ENCODE measurements at regions not wholly inside any gene's neighbourhood (a gene's known extent, or its start where the extent isn't known, plus 50 kb on each side); places are given as distances from the start of the nearest gene placed in this dataset.

- peaks cover 3% of the 10 kb centered on the region for H3K36me3 Mint-ChIP-seq (ENCODE audit: unreplicated experiment)
- DNase-seq, result no peak
- TF ChIP-seq CTCF (IDR thresholded peaks at IDR 0.05; ENCODE audit: partially characterized antibody, unreplicated experiment), result no peak
- H3K4me3 Mint-ChIP-seq (ENCODE audit: unreplicated experiment), result no peak overlapping the region
- peaks cover 6% of the 10 kb centered on the region for H3K4me1 Mint-ChIP-seq (ENCODE audit: low read depth, unreplicated experiment)
- H3K27me3 Mint-ChIP-seq (ENCODE audit: unreplicated experiment), result no peaks in the 10 kb centered on the region
- H3K27ac Mint-ChIP-seq (ENCODE audit: unreplicated experiment), result no peak overlapping the region
- peaks cover 1% of the 10 kb centered on the region for H3K9me3 Mint-ChIP-seq (ENCODE audit: unreplicated experiment)
Measured at GRCh38 chr1:112317611-112318062, 78.4 kb upstream of the CTTNBP2NL start.

GRCh38 chr1:112318263-112318662, 77.8 kb upstream of the CTTNBP2NL start:
- H3K4me3 Mint-ChIP-seq (ENCODE audit: unreplicated experiment), result no peak overlapping the region
- TF ChIP-seq CTCF (IDR thresholded peaks at IDR 0.05; ENCODE audit: partially characterized antibody, unreplicated experiment), result no peak
- no peaks in the 10 kb centered on the region for H3K27me3 Mint-ChIP-seq (ENCODE audit: unreplicated experiment)
- H3K27ac Mint-ChIP-seq (ENCODE audit: unreplicated experiment), result no peak overlapping the region
- H3K9me3 Mint-ChIP-seq (ENCODE audit: unreplicated experiment), result peaks cover 1% of the 10 kb centered on the region
- H3K4me1 Mint-ChIP-seq (ENCODE audit: low read depth, unreplicated experiment), result peaks cover 11% of the 10 kb centered on the region
- peaks cover 3% of the 10 kb centered on the region for H3K36me3 Mint-ChIP-seq (ENCODE audit: unreplicated experiment)
- DNase-seq, result no peak

GRCh38 chr1:112318698-112319370, 77.2 kb upstream of the CTTNBP2NL start:
- H3K27ac Mint-ChIP-seq (ENCODE audit: unreplicated experiment), result no peak overlapping the region
- no peak for TF ChIP-seq CTCF (IDR thresholded peaks at IDR 0.05; ENCODE audit: partially characterized antibody, unreplicated experiment)

GRCh38 chr1:112319371-112320040, 76.5 kb upstream of the CTTNBP2NL start:
- no peak for DNase-seq
- no peak overlapping the region for H3K4me3 Mint-ChIP-seq (ENCODE audit: unreplicated experiment)
- peaks cover 19% of the 10 kb centered on the region for H3K4me1 Mint-ChIP-seq (ENCODE audit: low read depth, unreplicated experiment)
- peaks cover 2% of the 10 kb centered on the region for H3K36me3 Mint-ChIP-seq (ENCODE audit: unreplicated experiment)
- no peaks in the 10 kb centered on the region for H3K27me3 Mint-ChIP-seq (ENCODE audit: unreplicated experiment)
- H3K27ac Mint-ChIP-seq (ENCODE audit: unreplicated experiment), result no peak overlapping the region
- peaks cover 1% of the 10 kb centered on the region for H3K9me3 Mint-ChIP-seq (ENCODE audit: unreplicated experiment)
- TF ChIP-seq CTCF (IDR thresholded peaks at IDR 0.05; ENCODE audit: partially characterized antibody, unreplicated experiment), result no peak

More at GRCh38 chr1:112318698-112319370, 77.2 kb upstream of the CTTNBP2NL start:
- H3K9me3 Mint-ChIP-seq (ENCODE audit: unreplicated experiment), result peaks cover 1% of the 10 kb centered on the region
- no peaks in the 10 kb centered on the region for H3K27me3 Mint-ChIP-seq (ENCODE audit: unreplicated experiment)
- peaks cover 3% of the 10 kb centered on the region for H3K36me3 Mint-ChIP-seq (ENCODE audit: unreplicated experiment)
- no peak overlapping the region for H3K4me3 Mint-ChIP-seq (ENCODE audit: unreplicated experiment)
- peaks cover 14% of the 10 kb centered on the region for H3K4me1 Mint-ChIP-seq (ENCODE audit: low read depth, unreplicated experiment)
- no peak for DNase-seq

GRCh38 chr1:112320058-112320457, 76.0 kb upstream of the CTTNBP2NL start:
- TF ChIP-seq CTCF (IDR thresholded peaks at IDR 0.05; ENCODE audit: partially characterized antibody, unreplicated experiment), result no peak
- no peaks in the 10 kb centered on the region for H3K27me3 Mint-ChIP-seq (ENCODE audit: unreplicated experiment)
- peaks cover 19% of the 10 kb centered on the region for H3K4me1 Mint-ChIP-seq (ENCODE audit: low read depth, unreplicated experiment)
- H3K9me3 Mint-ChIP-seq (ENCODE audit: unreplicated experiment), result peaks cover 1% of the 10 kb centered on the region
- no peak overlapping the region for H3K4me3 Mint-ChIP-seq (ENCODE audit: unreplicated experiment)
- DNase-seq, result no peak
- H3K27ac Mint-ChIP-seq (ENCODE audit: unreplicated experiment), result no peak overlapping the region
- H3K36me3 Mint-ChIP-seq (ENCODE audit: unreplicated experiment), result no peaks in the 10 kb centered on the region
